ENCODE measurements at regions not wholly inside any gene's neighbourhood (a gene's known extent, or its start where the extent isn't known, plus 50 kb on each side); places are given as distances from the start of the nearest gene placed in this dataset.

GRCh38 chr7:155930527-155930926 lies 118.3 kb upstream of the SHH start:
- no peak for TF ChIP-seq CTCF (IDR thresholded peaks at IDR 0.05; ENCODE audit: insufficient read depth in 1 of 2, low read depth in 1 of 2, low read length in 1 of 2, severe bottlenecking in 1 of 2, unreplicated experiment in 1 of 2)
- Mint-ChIP-seq H3K4me1 (ENCODE audit: low read depth, unreplicated experiment) (no peaks in the 10 kb centered on the region), H3K27me3 (ENCODE audit: insufficient read depth, unreplicated experiment) (peaks cover 4% of the 10 kb centered on the region), H3K27ac (ENCODE audit: unreplicated experiment) (no peak overlapping the region), H3K36me3 (ENCODE audit: insufficient read depth, unreplicated experiment) (no peaks in the 10 kb centered on the region), H3K9me3 (ENCODE audit: unreplicated experiment) (peaks cover 11% of the 10 kb centered on the region), H3K4me3 (ENCODE audit: unreplicated experiment) (no peak overlapping the region)
- CTCF ChIA-PET: no interaction called here
- DNase-seq: no peak
- no TSS peak for BruUV-seq (replicated peaks)
- no peaks in the 10 kb centered on the region for H3K27me3 ChIP-seq (replicated peaks; ENCODE audit: control insufficient read depth, insufficient read depth, low read length)
- POLR2A ChIA-PET: no interaction called here
- no peaks in the 10 kb centered on the region for H3K36me3 ChIP-seq (ENCODE audit: control insufficient read depth, insufficient read depth, low read length)
- no peaks in the 10 kb centered on the region for H3K4me1 ChIP-seq
- intact Hi-C loops (cut with micrococcal nuclease; ENCODE audit: unreplicated experiment): no loop called here
- no peak overlapping the region for H3K4me3 ChIP-seq (ENCODE audit: low read depth, low read length)
- H3K9me3 ChIP-seq: no peaks in the 10 kb centered on the region

GRCh38 chr7:155930061-155930460 lies 117.8 kb upstream of the SHH start:
- Histone ChIP-seq H3K4me3 (ENCODE audit: low read depth, low read length) (no peak overlapping the region), H3K4me1 (no peaks in the 10 kb centered on the region), H3K27me3 (replicated peaks; ENCODE audit: control insufficient read depth, insufficient read depth, low read length) (no peaks in the 10 kb centered on the region), H3K9me3 (no peaks in the 10 kb centered on the region), H3K36me3 (ENCODE audit: control insufficient read depth, insufficient read depth, low read length) (no peaks in the 10 kb centered on the region)
- TF ChIP-seq CTCF (IDR thresholded peaks at IDR 0.05; ENCODE audit: insufficient read depth in 1 of 2, low read depth in 1 of 2, low read length in 1 of 2, severe bottlenecking in 1 of 2, unreplicated experiment in 1 of 2): no peak
- BruUV-seq (replicated peaks): no TSS peak
- Mint-ChIP-seq H3K27me3 (ENCODE audit: insufficient read depth, unreplicated experiment) (peaks cover 4% of the 10 kb centered on the region), H3K27ac (ENCODE audit: unreplicated experiment) (no peak overlapping the region), H3K4me3 (ENCODE audit: unreplicated experiment) (no peak overlapping the region), H3K9me3 (ENCODE audit: unreplicated experiment) (peaks cover 8% of the 10 kb centered on the region), H3K36me3 (ENCODE audit: insufficient read depth, unreplicated experiment) (no peaks in the 10 kb centered on the region), H3K4me1 (ENCODE audit: low read depth, unreplicated experiment) (no peaks in the 10 kb centered on the region)
- ChIA-PET CTCF (no interaction called here), POLR2A (no interaction called here)
- intact Hi-C loops (cut with micrococcal nuclease; ENCODE audit: unreplicated experiment): no loop called here
- DNase-seq: no peak

- ChIA-PET POLR2A (no interaction called here), CTCF (no interaction called here)
- no peak for DNase-seq
- H3K27me3 Mint-ChIP-seq (ENCODE audit: insufficient read depth, unreplicated experiment): peaks cover 4% of the 10 kb centered on the region
- no peaks in the 10 kb centered on the region for H3K9me3 Mint-ChIP-seq (ENCODE audit: unreplicated experiment)
- no TSS peak for BruUV-seq (replicated peaks)
- Histone ChIP-seq H3K4me1 (no peaks in the 10 kb centered on the region), H3K4me3 (ENCODE audit: low read depth, low read length) (no peak overlapping the region), H3K9me3 (no peaks in the 10 kb centered on the region), H3K36me3 (ENCODE audit: control insufficient read depth, insufficient read depth, low read length) (no peaks in the 10 kb centered on the region), H3K27me3 (replicated peaks; ENCODE audit: control insufficient read depth, insufficient read depth, low read length) (no peaks in the 10 kb centered on the region)
- intact Hi-C loops (cut with micrococcal nuclease; ENCODE audit: unreplicated experiment): no loop called here
- no peaks in the 10 kb centered on the region for H3K4me1 Mint-ChIP-seq (ENCODE audit: low read depth, unreplicated experiment)
- H3K4me3 Mint-ChIP-seq (ENCODE audit: unreplicated experiment): no peak overlapping the region
- no peak for TF ChIP-seq CTCF (IDR thresholded peaks at IDR 0.05; ENCODE audit: insufficient read depth in 1 of 2, low read depth in 1 of 2, low read length in 1 of 2, severe bottlenecking in 1 of 2, unreplicated experiment in 1 of 2)
- H3K27ac Mint-ChIP-seq (ENCODE audit: unreplicated experiment): no peak overlapping the region
- H3K36me3 Mint-ChIP-seq (ENCODE audit: insufficient read depth, unreplicated experiment): no peaks in the 10 kb centered on the region
Measured at GRCh38 chr7:155928583-155928982, 116.3 kb upstream of the SHH start.
